Breast epithelium (tissue), 4 donors: ENCODE measurements at regions not wholly inside any gene's neighbourhood (a gene's known extent, or its start where the extent isn't known, plus 50 kb on each side); places are given as distances from the start of the nearest gene placed in this dataset.

Experiments
- DNase-seq, 2 donors: peaks; one replicate each; pipeline ENCODE4 v3.0.0-alpha.2; 2019; ENCODE audit warnings: low spot score in 2 of 2
- H3K27ac ChIP-seq, 2 donors: fragments of 200-600 bp; sonication (generic) in 1 of 2; one replicate each; pipeline ENCODE4 v1.5.1; 2016 to 2019; ENCODE audit warnings: mild to moderate bottlenecking in 1 of 2
- H3K27me3 ChIP-seq, 2 donors: fragments of 200-600 bp; sonication (generic) in 1 of 2; one replicate each; pipeline versions ENCODE4 v1.5.1 to v1.6.0; 2017 to 2019; ENCODE audit warnings: control low read depth in 1 of 2, mild to moderate bottlenecking in 1 of 2
- H3K36me3 ChIP-seq: fragments of 200-600 bp; one replicate; pipeline ENCODE4 v1.5.1; 2019
- H3K4me1 ChIP-seq, 2 donors: fragments of 200-600 bp; sonication (generic); one replicate each; pipeline ENCODE4 v1.5.1; 2016 to 2019; ENCODE audit warnings: control low read depth in 1 of 2
- H3K4me3 ChIP-seq, 3 donors: fragments of 200-600 bp; sonication (generic); 1 replicate in 2 of 3; 2 replicates in 1 of 3; pipeline ENCODE4 v1.5.1; 2016 to 2019; ENCODE audit warnings: mild to moderate bottlenecking in 3 of 3, moderate library complexity in 2 of 3
- H3K9me3 ChIP-seq, 2 donors: fragments of 200-600 bp; sonication (generic) in 1 of 2; one replicate each; pipeline ENCODE4 v1.5.1; 2016 to 2019; ENCODE audit warnings: control low read depth in 1 of 2
- POLR2A ChIP-seq: fragments of 450-650 bp; IDR thresholded peaks from one replicate; pipeline ENCODE4 v1.6.1; 2016; ENCODE audit warnings: antibody characterized with exemption, mild to moderate bottlenecking, moderate library complexity
- POLR2AphosphoS5 ChIP-seq, 3 donors: sonication (generic); formaldehyde crosslinking; IDR thresholded peaks; one replicate each; pipeline ENCODE4 v1.6.1; 2017; ENCODE audit warnings: antibody characterized with exemption in 3 of 3
- intact Hi-C: fragments of 100-400 bp; cut with DNase I; formaldehyde crosslinking; loops from one replicate; pipeline ENCODE4 v1.15.1; 2023; ENCODE audit warnings: low total_unique reads
- TF ChIP-seq, protein P1 (sequence below), 3 donors: fragments of 450-650 bp; IDR thresholded peaks; one replicate each; pipeline ENCODE4 v1.5.1; 2016 to 2017; ENCODE audit warnings: antibody characterized with exemption in 3 of 3, mild to moderate bottlenecking in 3 of 3, moderate library complexity in 3 of 3

DNA sequence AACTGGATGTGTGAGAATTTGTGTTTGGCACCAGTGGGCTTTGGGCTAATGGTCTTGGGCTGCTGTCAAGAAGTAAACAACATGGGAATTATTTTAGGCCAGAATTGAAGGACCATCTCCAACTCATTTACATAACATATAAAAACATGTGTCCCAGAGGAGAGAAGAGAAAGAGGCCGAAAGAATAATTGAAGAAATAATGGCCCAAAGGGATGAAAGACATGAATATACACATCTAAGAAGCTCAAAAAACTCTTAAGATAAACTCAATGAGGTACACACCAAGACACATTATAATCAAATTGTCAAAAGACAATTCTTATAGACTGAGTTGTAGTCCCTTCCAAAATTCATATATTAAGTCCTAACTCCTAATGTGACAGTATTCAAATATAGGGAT is 56.1 kb upstream of the SCAF11 start:
- no peaks in the 10 kb centered on the region for H3K27me3 ChIP-seq
- H3K4me1 ChIP-seq, result no peaks in the 10 kb centered on the region
- H3K36me3 ChIP-seq, result no peaks in the 10 kb centered on the region
- intact Hi-C loops, result no loop called here
- H3K27ac ChIP-seq, result no peak overlapping the region
- H3K9me3 ChIP-seq, result peaks cover 38 to 53% of the 10 kb centered on the region in 2 donors
- H3K4me3 ChIP-seq, result no peak overlapping the region
- DNase-seq, result no peak
- TF ChIP-seq, protein P1, sequence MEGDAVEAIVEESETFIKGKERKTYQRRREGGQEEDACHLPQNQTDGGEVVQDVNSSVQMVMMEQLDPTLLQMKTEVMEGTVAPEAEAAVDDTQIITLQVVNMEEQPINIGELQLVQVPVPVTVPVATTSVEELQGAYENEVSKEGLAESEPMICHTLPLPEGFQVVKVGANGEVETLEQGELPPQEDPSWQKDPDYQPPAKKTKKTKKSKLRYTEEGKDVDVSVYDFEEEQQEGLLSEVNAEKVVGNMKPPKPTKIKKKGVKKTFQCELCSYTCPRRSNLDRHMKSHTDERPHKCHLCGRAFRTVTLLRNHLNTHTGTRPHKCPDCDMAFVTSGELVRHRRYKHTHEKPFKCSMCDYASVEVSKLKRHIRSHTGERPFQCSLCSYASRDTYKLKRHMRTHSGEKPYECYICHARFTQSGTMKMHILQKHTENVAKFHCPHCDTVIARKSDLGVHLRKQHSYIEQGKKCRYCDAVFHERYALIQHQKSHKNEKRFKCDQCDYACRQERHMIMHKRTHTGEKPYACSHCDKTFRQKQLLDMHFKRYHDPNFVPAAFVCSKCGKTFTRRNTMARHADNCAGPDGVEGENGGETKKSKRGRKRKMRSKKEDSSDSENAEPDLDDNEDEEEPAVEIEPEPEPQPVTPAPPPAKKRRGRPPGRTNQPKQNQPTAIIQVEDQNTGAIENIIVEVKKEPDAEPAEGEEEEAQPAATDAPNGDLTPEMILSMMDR (IDR thresholded peaks at IDR 0.05), result no peak
- TF ChIP-seq POLR2AphosphoS5 (IDR thresholded peaks at IDR 0.05), result no peak
- TF ChIP-seq POLR2A, result no peak

DNA sequence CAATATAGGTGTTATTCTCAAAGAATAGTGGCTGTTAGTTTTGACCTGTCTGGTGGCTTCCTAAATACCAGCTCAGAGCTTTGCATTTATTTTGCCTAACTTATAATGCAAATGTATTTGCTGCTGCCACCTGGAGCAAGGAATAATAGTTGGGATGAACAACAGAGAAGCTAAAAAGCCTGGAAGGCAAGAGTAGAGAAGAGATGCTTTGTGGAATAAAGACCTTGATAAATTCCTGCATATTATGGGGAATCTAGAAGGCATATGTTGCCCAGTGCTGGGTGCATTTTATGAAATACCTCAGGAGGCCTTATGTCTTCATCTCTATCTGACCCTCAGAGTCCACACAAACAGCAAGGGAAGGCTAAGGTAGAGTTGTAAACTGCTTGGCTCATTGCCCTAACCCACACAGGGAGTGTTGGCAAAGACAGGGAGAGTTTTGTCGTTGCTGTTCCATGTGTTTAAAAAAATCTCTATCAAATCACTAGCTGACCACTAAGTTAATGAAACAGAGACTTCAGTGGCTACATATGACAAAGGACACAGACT is 53.7 kb upstream of the SCAF11 start:
- no peaks in the 10 kb centered on the region for H3K36me3 ChIP-seq
- peaks cover 25 to 34% of the 10 kb centered on the region in 2 donors for H3K9me3 ChIP-seq
- TF ChIP-seq, protein P1 (IDR thresholded peaks at IDR 0.05), result no peak
- TF ChIP-seq POLR2AphosphoS5 (IDR thresholded peaks at IDR 0.05), result no peak
- TF ChIP-seq POLR2A, result no peak
- intact Hi-C loops, result no loop called here
- H3K4me1 ChIP-seq, result no peaks in the 10 kb centered on the region
- DNase-seq, result no peak
- H3K4me3 ChIP-seq, result no peak overlapping the region
- H3K27ac ChIP-seq, result no peak overlapping the region
- no peaks in the 10 kb centered on the region for H3K27me3 ChIP-seq
